Activated CD8-positive, alpha-beta memory T cell treated with anti-CD3 and anti-CD28 coated beads for 36 hours (primary cell): ENCODE measurements at regions not wholly inside any gene's neighbourhood (a gene's known extent, or its start where the extent isn't known, plus 50 kb on each side); places are given as distances from the start of the nearest gene placed in this dataset.
"Not testable (repeated sequence)": the region's sequence is repeated elsewhere in the genome, so short reads cannot be mapped to it uniquely, and the experiment has no call there.

Experiments used
- CTCF ChIA-PET: fragments of 350-600 bp; sonication (Branson Sonifier 250); formaldehyde crosslinking; loops from one replicate; lab custom pipeline; 2021; ENCODE audit warnings: antibody characterized with exemption; lab: Charles Lee
- POLR2A ChIA-PET: fragments of 350-600 bp; sonication (Branson Sonifier 250); formaldehyde crosslinking; loops from one replicate; lab custom pipeline; 2021; ENCODE audit warnings: antibody characterized with exemption; lab: Charles Lee

- ChIA-PET POLR2A (no interaction called here), CTCF (no interaction called here)
These were observed 55.5 kb downstream of the PRR15 start for GRCh38 chr7:29619111-29619510.

GRCh38 chr7:29619848-29620555, 56.4 kb downstream of the PRR15 start:
- ChIA-PET CTCF (no interaction called here), POLR2A (no interaction called here)

GRCh38 chr7:29620556-29620930, 56.9 kb downstream of the PRR15 start:
- ChIA-PET CTCF (no interaction called here), POLR2A (no interaction called here)

- ChIA-PET CTCF (no interaction called here), POLR2A (no interaction called here)
These were observed 59.0 kb downstream of the PRR15 start for GRCh38 chr7:29622335-29623265.

GRCh38 chr7:29623973-29624372, 60.3 kb downstream of the PRR15 start:
- ChIA-PET CTCF (no interaction called here), POLR2A (no interaction called here)

- POLR2A ChIA-PET: no interaction called here
- CTCF ChIA-PET: no interaction called here
These were observed 63.1 kb downstream of the PRR15 start for GRCh38 chr7:29626730-29627129.

- CTCF ChIA-PET: no interaction called here
- POLR2A ChIA-PET: no interaction called here
These were observed 64.0 kb downstream of the PRR15 start for GRCh38 chr7:29627631-29628030.

- CTCF ChIA-PET: no interaction called here
These were observed 65.9 kb downstream of the PRR15 start for GRCh38 chr7:29629507-29629906.

GRCh38 chr7:29635067-29636008, 71.7 kb downstream of the PRR15 start:
- POLR2A ChIA-PET, CTCF ChIA-PET: not testable (repeated sequence)

More at GRCh38 chr7:29629507-29629906, 65.9 kb downstream of the PRR15 start:
- POLR2A ChIA-PET: no interaction called here

- POLR2A ChIA-PET: no interaction called here
- CTCF ChIA-PET: no interaction called here
These were observed 72.3 kb downstream of the PRR15 start for GRCh38 chr7:29636009-29636351.

- CTCF ChIA-PET: no interaction called here
- POLR2A ChIA-PET: no interaction called here
These were observed 73.7 kb downstream of the PRR15 start for GRCh38 chr7:29637374-29637773.

GRCh38 chr7:29638841-29639240, 75.2 kb downstream of the PRR15 start:
- CTCF ChIA-PET, POLR2A ChIA-PET: not testable (repeated sequence)

- POLR2A ChIA-PET: no interaction called here
These were observed 75.8 kb downstream of the PRR15 start for GRCh38 chr7:29639386-29639785.

GRCh38 chr7:29639886-29640595, 76.4 kb downstream of the PRR15 start:
- ChIA-PET POLR2A (no interaction called here), CTCF (no interaction called here)

More at GRCh38 chr7:29639386-29639785, 75.8 kb downstream of the PRR15 start:
- CTCF ChIA-PET: no interaction called here

- ChIA-PET CTCF (no interaction called here), POLR2A (no interaction called here)
These were observed 78.0 kb downstream of the PRR15 start for GRCh38 chr7:29641651-29642050.

GRCh38 chr7:29642494-29643155, 79.0 kb downstream of the PRR15 start:
- ChIA-PET CTCF (no interaction called here), POLR2A (no interaction called here)

- CTCF ChIA-PET, POLR2A ChIA-PET: not testable (repeated sequence)
These were observed 82.5 kb downstream of the PRR15 start for GRCh38 chr7:29646116-29646515.

GRCh38 chr7:29647020-29647654, 83.5 kb downstream of the PRR15 start:
- POLR2A ChIA-PET: no interaction called here

More at GRCh38 chr7:29647020-29647654, 83.5 kb downstream of the PRR15 start:
- CTCF ChIA-PET: no interaction called here
